ENCODE measurements at regions not wholly inside any gene's neighbourhood (a gene's known extent, or its start where the extent isn't known, plus 50 kb on each side); places are given as distances from the start of the nearest gene placed in this dataset.
"Not testable (repeated sequence)": the region's sequence is repeated elsewhere in the genome, so short reads cannot be mapped to it uniquely, and the experiment has no call there.

- DNase-seq = not testable (repeated sequence)
Measured at GRCh38 chr13:84697591-84697990, 815.3 kb upstream of the SLITRK1 start.

- DNase-seq = no peak
Measured at GRCh38 chr13:84686973-84687372, 804.7 kb upstream of the SLITRK1 start.

GRCh38 chr13:84686458-84686857 is 804.2 kb upstream of the SLITRK1 start:
- DNase-seq = no peak

GRCh38 chr13:84684804-84685203 is 802.5 kb upstream of the SLITRK1 start:
- DNase-seq = no peak

- no peak for DNase-seq
Measured at GRCh38 chr13:84684048-84684662, 801.9 kb upstream of the SLITRK1 start.

- no peak for DNase-seq
Measured at GRCh38 chr13:84683448-84683847, 801.2 kb upstream of the SLITRK1 start.

GRCh38 chr13:84677836-84678235 is 795.6 kb upstream of the SLITRK1 start:
- DNase-seq = no peak

GRCh38 chr13:84672616-84673015 is 790.3 kb upstream of the SLITRK1 start:
- no peak for DNase-seq

- no peak for DNase-seq
Measured at GRCh38 chr13:84670245-84670644, 788.0 kb upstream of the SLITRK1 start.

GRCh38 chr13:84668637-84669036 is 786.4 kb upstream of the SLITRK1 start:
- DNase-seq = no peak

- peak; percentile 71 for DNase-seq
Measured at GRCh38 chr13:84662491-84662890, 780.2 kb upstream of the SLITRK1 start.

- peak; percentile 45 for DNase-seq
Measured at GRCh38 chr13:84661718-84662117, 779.4 kb upstream of the SLITRK1 start.

- DNase-seq = peak; percentile 59
Measured at GRCh38 chr13:84659359-84659661, 777.0 kb upstream of the SLITRK1 start.

- no peak for DNase-seq
Measured at GRCh38 chr13:84658491-84659358, 776.5 kb upstream of the SLITRK1 start.

GRCh38 chr13:84655677-84656076 is 773.4 kb upstream of the SLITRK1 start:
- DNase-seq = no peak

GRCh38 chr13:84654654-84655275 is 772.5 kb upstream of the SLITRK1 start:
- no peak for DNase-seq

- DNase-seq = no peak
Measured at GRCh38 chr13:84653915-84654534, 771.8 kb upstream of the SLITRK1 start.

- DNase-seq = no peak
Measured at GRCh38 chr13:84651705-84652104, 769.4 kb upstream of the SLITRK1 start.

- no peak for DNase-seq
Measured at GRCh38 chr13:84651288-84651687, 769.0 kb upstream of the SLITRK1 start.

GRCh38 chr13:84649853-84650252 is 767.6 kb upstream of the SLITRK1 start:
- no peak for DNase-seq

GRCh38 chr13:84648069-84648640 is 765.9 kb upstream of the SLITRK1 start:
- peak; percentile 19 for DNase-seq

GRCh38 chr13:84646957-84647356 is 764.7 kb upstream of the SLITRK1 start:
- DNase-seq = no peak

All from OCI-M1 (cell line).